ENCODE measurements at regions not wholly inside any gene's neighbourhood (a gene's known extent, or its start where the extent isn't known, plus 50 kb on each side); places are given as distances from the start of the nearest gene placed in this dataset.

- TF ChIP-seq, protein P1, sequence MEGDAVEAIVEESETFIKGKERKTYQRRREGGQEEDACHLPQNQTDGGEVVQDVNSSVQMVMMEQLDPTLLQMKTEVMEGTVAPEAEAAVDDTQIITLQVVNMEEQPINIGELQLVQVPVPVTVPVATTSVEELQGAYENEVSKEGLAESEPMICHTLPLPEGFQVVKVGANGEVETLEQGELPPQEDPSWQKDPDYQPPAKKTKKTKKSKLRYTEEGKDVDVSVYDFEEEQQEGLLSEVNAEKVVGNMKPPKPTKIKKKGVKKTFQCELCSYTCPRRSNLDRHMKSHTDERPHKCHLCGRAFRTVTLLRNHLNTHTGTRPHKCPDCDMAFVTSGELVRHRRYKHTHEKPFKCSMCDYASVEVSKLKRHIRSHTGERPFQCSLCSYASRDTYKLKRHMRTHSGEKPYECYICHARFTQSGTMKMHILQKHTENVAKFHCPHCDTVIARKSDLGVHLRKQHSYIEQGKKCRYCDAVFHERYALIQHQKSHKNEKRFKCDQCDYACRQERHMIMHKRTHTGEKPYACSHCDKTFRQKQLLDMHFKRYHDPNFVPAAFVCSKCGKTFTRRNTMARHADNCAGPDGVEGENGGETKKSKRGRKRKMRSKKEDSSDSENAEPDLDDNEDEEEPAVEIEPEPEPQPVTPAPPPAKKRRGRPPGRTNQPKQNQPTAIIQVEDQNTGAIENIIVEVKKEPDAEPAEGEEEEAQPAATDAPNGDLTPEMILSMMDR (IDR thresholded peaks at IDR 0.05), result no peak
- no peak for TF ChIP-seq POLR2AphosphoS5 (IDR thresholded peaks at IDR 0.05)
- TF ChIP-seq POLR2A (IDR thresholded peaks at IDR 0.05), result no peak
These were observed 54.8 kb upstream of the TNKS2 start for GRCh38 chr10:91743465-91743864.

Data from breast epithelium (tissue), 3 donors.